ENCODE measurements at regions not wholly inside any gene's neighbourhood (a gene's known extent, or its start where the extent isn't known, plus 50 kb on each side); places are given as distances from the start of the nearest gene placed in this dataset.

- TF ChIP-seq POLR2A (IDR thresholded peaks at IDR 0.05) (no peak), CTCF (IDR thresholded peaks at IDR 0.05 in 8 of 11, conservative IDR thresholded peaks at IDR 0.05 in 3 of 11) (no peak), POLR2AphosphoS5 (IDR thresholded peaks at IDR 0.05) (no peak)
These were observed 178.0 kb upstream of the SGK1 start for GRCh38 chr6:134495890-134496248.

Measured in spleen (tissue), 7 donors.